Gastroesophageal sphincter (tissue), 3 donors: ENCODE measurements at regions not wholly inside any gene's neighbourhood (a gene's known extent, or its start where the extent isn't known, plus 50 kb on each side); places are given as distances from the start of the nearest gene placed in this dataset.

Source experiments
- CTCF ChIP-seq, 4 experiments: fragments of 200-600 bp in 2 of 4; fragments of 450-650 bp in 2 of 4; sonication (generic) in 1 of 4; IDR thresholded peaks; one replicate each; pipeline ENCODE4 v1.5.1; 2017 to 2019; ENCODE audit warnings: antibody characterized with exemption in 4 of 4, mild to moderate bottlenecking in 2 of 4, moderate library complexity in 2 of 4
- EP300 ChIP-seq: sonication (generic); formaldehyde crosslinking; IDR thresholded peaks from one replicate; pipeline ENCODE4 v1.6.1; 2017; ENCODE audit warnings: antibody characterized with exemption, mild to moderate bottlenecking
- POLR2A ChIP-seq, 2 donors: fragments of 450-650 bp; IDR thresholded peaks; one replicate each; pipeline ENCODE4 v1.6.1; 2017; ENCODE audit warnings: antibody characterized with exemption in 2 of 2, mild to moderate bottlenecking in 2 of 2, moderate library complexity in 1 of 2
- POLR2AphosphoS5 ChIP-seq: sonication (generic); formaldehyde crosslinking; IDR thresholded peaks from one replicate; pipeline ENCODE4 v1.6.1; 2017; ENCODE audit warnings: antibody characterized with exemption

DNA sequence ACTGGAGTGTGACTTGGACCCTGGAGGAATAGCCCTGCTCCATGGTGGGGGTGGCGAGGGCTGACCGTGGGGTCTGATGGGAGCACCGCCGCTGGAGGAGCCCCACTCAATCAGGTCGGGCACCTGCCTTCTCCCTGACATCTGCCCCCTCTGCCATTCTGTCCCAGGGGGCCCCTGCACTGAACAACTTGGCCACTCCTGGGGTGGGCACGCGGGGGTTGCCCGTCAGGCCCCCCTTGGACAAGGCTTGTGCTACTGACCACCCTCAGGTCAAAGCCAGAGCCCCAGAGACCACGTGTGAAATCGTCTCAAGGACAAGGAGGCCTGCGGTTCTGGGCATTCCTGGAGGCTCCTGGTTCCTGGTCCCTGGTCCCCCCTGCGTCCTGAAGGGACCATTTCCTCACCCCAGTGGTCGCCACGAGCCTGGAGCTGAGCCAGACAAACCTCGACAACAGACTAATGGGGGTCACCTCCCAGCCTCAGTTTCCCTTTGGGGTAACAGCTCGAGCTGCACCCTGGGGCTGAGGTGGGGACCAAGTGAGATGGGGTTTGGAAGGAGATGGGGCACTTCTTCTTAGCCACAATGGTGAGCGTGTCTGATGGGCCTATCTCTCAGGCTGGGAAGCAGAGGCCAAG is 73.4 kb upstream of the RNU6ATAC start:
- TF ChIP-seq CTCF (IDR thresholded peaks at IDR 0.05) = no peak
- TF ChIP-seq POLR2A (IDR thresholded peaks at IDR 0.05) = no peak
- no peak for TF ChIP-seq POLR2AphosphoS5
- TF ChIP-seq EP300 = no peak
